Stimulated activated CD8-positive, alpha-beta memory T cell treated with anti-CD3 and anti-CD28 coated beads, Interleukin-12 subunit alpha, Interleukin-12 subunit beta, amount 100 ng/mL, for 4 hours (primary cell): ENCODE measurements at regions not wholly inside any gene's neighbourhood (a gene's known extent, or its start where the extent isn't known, plus 50 kb on each side); places are given as distances from the start of the nearest gene placed in this dataset.
"Not testable (repeated sequence)": the region's sequence is repeated elsewhere in the genome, so short reads cannot be mapped to it uniquely, and the experiment has no call there.

Source experiments
- DNase-seq: peaks from one replicate; pipeline ENCODE4 v3.0.0-alpha.2; 2020; ENCODE audit warnings: low read depth

DNA sequence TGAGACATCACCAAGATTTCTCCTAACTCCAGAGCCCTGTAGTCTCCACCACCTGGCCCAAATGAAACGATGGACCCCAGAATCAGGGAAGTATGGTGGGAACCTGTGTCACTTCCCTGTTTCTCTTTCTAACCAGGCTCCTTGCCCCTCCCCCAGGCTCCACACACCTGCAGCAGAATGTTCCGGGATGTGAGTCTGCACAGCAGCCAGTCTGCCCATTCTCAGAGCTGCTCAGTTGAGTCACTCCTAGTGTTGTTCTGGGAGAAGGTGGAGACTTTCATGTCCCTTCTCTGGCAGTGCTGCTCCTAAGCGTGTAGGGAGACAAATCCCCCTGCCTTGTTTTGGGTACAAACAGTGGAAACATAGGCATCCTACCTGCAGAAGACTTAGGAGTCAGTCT, 76.0 kb upstream of the XPA start:
- no peak for DNase-seq

DNA sequence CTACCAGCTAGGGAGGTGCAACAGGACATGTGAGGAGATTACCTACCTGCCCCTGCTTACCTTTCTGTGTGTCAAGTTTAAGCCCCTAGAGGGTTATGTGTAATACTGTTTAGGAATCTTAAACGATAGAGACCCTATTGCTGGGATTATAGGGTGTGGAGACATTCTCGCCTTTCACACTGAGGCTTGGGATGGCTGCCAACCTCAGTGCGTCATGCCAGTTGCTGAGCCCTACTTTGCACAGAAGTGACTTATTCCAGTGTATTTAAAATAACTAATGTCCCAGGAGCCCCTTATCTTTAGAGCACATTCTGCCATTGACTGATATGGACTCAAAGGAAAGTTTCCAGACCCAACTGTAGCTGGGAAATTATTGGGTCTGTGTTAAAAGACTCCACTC, 76.6 kb upstream of the XPA start:
- DNase-seq, result no peak

DNA sequence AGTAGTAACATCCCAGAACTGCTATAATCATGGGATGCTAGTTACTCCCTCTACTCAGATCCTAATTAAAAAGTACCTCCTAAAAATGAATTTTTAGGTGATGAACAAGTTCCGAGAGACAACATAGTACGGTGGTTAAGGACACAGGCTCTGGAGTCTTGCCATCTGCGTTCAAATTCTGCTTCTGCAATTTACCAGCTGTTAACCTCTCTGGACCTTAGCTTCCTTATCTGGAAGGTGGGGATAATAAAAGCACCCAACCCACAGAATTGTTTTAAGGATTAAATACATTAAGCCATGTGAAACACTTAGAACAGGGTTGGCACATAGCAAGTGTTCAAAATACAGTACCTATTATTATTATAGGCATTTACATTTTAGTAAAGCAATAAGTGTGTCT, 77.5 kb upstream of the XPA start:
- no peak for DNase-seq

DNA sequence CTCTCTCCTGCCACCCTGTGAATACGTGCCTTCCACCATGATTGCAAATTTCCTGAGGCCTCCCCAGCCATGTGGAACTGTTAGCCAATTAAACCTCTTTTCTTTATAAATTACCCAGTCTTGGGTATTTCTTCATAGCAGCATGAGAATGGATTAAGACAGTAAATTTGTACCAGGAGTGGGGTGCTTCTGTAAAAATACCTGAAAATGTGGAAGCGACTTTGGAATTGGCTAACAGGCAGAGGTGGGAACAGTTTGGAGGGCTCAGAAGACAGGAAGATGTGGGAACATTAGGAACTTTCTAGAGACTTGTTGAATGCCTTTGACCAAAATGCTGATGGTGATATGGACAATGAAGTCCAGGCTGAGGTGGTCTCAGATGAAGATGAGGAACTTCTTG, 74.3 kb upstream of the FOXE1 start:
- not testable (repeated sequence) for DNase-seq

DNA sequence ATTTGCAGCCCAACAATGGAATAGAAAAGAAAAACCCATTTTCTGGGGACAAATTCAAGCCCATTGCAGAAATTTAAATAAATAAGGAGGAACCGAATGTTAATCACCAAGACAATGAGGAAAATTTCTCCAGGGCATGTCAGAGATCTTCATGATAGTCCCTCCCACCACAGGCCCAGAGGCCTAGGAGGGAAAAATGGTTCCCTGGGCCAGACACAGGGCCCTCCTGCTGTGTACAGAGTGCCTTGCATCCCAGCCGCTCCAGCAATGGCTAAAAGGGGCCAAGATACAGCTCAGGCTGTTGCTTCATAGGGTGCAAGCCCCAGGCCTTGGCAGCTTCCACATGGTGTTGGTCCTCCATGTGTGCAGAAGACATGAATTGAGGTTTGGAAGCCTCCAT, 73.4 kb upstream of the FOXE1 start:
- DNase-seq, result no peak

DNA sequence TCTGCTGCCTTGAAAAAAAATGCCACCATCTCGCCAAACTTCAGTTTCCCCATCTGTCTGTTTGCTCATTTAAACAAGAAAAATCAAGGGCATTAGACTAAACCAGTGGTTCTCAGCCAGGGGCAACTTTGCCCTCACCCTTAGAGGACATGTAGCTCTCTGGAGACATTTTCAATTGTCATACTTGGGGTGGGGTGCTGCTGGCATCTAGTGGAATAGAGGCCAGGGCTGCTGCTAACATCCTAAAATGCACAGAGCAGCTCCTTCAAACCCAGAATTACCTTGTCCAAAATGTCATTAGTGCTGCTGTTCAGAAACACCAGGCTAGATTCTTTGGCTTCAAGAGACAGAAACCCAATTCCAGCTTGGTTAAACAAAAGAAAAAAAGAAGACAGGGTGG, 71.1 kb upstream of the FOXE1 start:
- DNase-seq, result no peak

DNA sequence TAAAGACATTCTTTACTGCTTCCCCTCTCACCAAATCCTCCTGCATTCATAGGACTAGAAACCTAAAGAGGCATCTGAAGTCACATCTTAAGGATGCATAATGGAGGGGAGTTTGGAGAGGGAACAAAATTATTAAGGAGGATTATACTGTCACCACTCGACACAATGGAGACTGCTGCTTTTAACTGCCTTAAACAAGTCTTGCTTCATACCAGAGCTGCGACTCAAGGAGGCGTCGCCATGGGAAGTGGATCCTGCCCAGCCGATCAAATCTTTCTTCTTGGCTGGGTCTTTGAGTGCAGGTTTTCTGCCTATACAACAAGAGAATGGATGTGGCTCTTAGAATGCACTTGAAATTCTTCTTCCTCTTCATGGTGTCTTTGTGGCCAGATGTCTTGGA, 66.7 kb upstream of the FOXE1 start:
- DNase-seq, result no peak

DNA sequence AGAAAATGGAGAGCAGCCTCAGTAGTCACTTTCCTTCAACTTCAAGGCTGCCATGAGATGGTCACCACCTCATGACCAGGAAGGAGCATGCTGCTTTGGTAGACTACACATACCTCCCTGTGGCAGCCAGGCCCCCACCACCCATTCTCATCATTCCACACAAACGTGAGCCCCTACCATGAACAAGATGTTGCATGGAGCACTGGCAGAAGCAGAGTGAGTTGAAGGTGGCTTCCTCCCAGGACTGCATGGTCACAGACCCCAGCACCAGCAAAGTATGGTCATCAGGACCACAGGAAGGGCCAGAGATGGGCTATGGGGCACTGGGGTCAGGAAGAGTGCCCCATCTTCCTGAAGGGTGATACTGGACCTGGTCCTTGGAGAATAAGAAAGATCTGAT, 65.5 kb upstream of the FOXE1 start:
- no peak for DNase-seq

DNA sequence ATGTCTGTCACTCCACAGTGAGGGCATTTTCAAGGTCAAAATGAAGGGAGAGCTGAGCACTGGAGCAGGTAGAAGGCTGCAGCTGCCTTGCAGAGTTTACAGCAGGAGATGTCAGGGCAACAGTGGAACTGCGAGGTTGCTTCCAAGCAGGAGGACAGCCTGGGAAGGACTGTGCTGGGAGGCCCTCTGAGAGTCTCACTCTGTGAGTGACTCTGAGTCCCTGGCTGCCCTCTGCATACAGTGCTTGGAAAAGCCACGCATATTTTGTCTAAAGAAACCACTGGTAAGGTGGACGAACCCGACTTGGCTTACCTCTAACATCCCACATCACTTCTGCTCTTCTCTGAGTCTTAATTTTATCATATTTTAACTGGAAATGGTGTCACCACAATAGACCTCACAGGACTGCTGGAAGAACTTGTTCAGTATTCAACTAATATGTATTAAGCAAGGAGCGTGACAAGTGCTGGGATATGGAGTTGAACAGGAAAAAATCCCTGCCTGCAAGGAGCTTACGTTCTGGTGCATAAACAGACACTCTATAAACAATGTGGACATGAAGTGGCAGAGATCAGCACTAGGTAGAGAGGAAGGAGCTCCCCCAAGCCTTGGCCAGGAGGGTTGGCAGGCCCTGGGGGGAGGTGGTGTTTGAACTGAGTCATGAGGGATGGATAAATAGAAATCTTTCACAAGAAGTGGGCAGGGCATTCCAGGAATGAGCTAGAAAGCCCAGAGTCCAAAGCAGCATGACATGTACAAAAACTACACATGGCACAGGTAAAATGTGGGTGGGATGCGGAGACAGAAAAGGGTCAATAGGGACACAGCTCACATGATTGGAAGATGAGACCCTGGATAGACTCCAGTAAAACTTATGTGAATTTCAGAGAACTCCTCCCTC, 64.0 kb upstream of the FOXE1 start:
- DNase-seq, result no peak

DNA sequence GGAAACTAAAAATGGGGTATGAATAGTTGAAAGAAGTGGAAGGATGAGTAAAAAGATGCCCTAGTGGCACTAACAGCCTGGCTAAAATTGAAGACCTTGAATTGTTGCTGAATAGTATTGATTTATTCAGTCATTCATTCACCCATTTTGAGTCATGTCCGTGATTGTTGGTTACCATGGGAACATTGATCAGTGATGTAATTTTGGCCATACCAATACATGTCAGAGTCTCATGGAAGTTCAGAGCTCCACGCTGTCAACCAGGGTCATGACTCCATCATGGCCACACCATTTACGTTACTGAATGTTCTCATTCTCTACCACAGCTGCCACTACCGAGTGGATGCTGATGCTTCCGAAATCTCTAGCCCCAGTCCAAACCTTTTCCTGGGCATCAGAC, 62.5 kb upstream of the FOXE1 start:
- DNase-seq, result no peak

DNA sequence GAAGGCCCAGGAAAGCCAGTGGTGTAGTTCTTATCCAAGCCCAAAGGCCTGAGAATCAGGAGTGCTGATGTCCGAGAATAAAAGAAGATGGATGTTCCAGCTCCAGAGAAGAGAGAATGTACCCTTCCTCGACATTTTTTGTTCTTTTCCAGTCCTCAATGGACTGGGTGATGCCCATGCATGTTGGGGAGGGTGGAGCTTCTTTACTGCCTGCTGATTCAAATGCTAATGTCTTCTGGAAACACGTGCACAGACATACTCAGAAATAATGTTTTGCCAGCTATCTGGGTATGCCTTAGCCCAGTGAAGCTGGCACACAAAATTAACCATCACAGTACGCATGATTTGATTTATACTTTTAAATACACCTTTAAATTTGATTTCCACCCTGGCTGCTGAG, 61.5 kb upstream of the FOXE1 start:
- DNase-seq, result no peak

DNA sequence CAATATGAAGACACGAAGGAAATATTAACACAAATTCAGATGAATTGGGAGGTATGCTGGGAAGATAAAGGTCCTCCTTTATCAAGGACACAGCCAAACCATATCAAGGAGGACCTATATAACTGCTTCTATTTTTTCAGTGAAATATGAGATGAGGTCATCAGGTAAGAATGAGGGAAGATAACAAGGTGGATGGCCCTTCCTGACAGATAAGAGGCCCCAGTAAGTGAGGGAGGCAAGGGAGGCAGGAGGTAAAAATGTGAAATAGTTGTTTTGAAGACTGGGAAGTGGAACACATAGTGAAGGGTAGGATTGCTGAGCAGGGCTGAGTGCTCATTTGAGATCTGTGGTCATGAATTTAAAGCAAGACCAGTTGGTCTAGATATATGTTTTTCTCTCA, 60.0 kb upstream of the FOXE1 start:
- DNase-seq, result no peak

DNA sequence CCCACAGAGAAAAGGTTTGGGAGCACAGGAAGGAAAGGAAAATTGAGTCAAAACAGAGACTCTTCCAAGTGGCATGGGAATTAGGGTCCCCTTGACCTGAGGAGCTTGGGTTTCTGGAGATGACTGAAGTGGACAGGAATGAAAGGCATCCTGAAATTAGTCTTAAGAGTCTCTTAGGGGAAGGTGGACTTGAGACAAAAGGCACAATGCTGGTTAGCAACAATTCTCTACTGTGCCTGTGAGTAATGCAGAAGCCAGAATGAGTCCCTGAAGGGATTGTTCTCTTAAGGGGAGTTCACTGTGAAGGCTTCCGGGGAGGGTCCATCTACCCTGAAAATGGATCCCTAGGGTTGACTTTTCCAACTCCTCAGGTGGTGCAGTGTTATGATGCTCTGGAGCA, 58.4 kb upstream of the FOXE1 start:
- DNase-seq, result no peak

DNA sequence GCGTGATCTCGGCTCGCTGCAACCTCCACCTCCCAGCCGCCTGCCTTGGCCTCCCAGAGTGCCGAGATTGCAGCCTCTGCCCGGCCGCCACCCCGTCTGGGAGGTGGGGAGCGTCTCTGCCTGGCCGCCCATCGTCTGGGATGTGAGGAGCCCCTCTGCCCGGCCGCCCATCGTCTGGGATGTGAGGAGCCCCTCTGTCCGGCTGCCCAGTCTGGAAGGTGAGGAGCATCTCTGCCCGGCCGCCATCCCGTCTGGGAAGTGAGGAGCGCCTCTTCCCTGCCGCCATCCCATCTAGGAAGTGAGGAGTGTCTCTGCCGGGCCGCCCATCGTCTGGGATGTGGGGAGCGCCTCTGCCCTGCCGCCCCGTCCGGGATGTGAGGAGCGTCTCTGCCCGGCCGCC, 56.9 kb upstream of the FOXE1 start:
- DNase-seq, result not testable (repeated sequence)

DNA sequence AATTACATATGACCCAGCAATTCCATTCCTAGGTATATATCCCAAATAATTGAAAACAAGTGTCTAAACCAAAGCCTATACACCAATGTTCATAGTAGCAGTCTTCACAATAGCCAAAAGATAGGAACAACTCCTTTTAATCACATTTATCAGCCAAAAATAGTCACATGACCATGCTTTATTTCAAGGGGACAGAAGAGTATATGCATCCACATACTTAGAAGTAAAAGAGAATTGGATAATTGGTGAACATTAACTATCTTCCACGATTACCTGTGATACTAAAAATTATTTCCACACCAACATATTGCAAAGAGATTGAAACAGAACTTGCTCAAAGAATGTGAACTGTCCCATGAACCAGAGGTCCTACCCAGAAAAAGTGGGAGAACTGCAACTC, 51.8 kb upstream of the FOXE1 start:
- no peak for DNase-seq

DNA sequence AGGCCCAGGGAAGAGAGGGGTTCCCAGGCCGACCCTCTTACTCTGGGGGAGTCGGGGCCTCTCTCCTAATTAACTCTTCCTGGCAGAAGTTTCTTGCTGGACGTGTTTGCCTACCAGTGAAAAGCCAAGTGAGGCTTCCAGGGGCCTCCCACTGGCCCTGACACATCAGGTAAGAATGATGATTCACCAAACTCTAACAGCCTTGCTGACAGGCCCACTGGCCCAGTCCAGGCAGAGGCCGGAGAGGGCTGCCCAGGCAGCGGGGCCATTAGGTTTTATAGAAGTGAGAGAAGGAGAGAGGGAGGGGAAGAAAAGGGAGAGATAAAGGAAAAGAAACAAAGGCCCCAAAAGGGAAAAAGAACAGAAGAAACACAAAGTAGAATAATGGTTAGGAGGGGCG, 50.8 kb upstream of the FOXE1 start:
- no peak for DNase-seq

DNA sequence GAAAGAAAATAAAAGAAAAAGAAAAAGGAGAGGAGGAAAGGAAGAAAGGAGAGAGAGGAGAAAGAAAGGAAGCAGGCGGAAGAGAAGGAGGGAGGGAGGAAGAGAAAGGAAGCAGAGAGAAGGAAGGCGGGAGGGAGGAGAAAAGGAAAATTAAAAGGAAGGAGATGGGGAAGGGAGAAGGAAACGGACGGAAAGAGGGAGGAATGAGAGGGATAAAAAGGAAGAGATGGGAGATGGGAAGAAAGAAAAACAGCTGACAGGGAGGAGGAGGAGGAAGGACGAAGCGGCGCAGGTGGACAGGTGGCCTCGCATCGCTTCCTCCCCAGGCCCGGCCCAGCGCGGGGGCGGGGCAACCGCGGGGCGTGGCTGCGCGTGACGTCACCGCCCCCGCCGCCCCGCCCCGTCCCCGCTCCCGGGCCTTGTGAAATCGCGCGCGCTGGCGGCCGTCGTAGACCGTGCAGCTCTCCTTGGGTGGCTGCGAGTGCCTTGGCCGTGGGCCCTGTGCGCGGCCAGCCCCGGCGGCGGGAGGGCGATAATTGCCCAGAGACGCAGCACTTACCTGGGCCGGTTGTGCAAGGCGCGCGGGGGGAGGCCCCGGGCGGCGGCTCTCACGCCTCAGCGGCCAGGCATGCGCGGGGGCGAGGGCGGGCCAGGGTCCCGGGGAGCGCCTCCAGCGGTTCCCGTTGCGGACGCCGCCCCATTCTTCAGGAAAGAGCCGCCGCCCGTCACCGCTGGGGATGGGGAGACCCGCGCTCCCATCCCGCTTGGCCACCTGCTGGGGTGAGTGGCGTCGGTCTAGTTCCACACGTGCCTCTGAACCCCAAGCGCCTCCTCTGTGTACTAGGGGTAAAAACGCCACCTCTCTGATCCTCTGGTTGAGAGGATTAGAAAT, 49.6 kb upstream of the FOXE1 start:
- DNase-seq, result peak; percentile 59
